NCI-H345 (cell line): ENCODE measurements at regions not wholly inside any gene's neighbourhood (a gene's known extent, or its start where the extent isn't known, plus 50 kb on each side); places are given as distances from the start of the nearest gene placed in this dataset.

Source experiments
- DNase-seq: peaks from one replicate; lab custom pipeline; 2025; lab: John Stamatoyannopoulos, UW

- DNase-seq: no peak
Measured at GRCh38 chr12:34291001-34291400, 268.7 kb downstream of the ALG10 start.

GRCh38 chr12:34291426-34291901 lies 269.2 kb downstream of the ALG10 start:
- no peak for DNase-seq

- no peak for DNase-seq
Measured at GRCh38 chr12:34292736-34293625, 270.7 kb downstream of the ALG10 start.

- no peak for DNase-seq
Measured at GRCh38 chr12:34294137-34294536, 271.8 kb downstream of the ALG10 start.

GRCh38 chr12:34294671-34295365 lies 272.5 kb downstream of the ALG10 start:
- no peak for DNase-seq

GRCh38 chr12:34295366-34296142 lies 273.3 kb downstream of the ALG10 start:
- no peak for DNase-seq

GRCh38 chr12:34296143-34297041 lies 274.1 kb downstream of the ALG10 start:
- DNase-seq: no peak

GRCh38 chr12:34297126-34297789 lies 275.0 kb downstream of the ALG10 start:
- no peak for DNase-seq

GRCh38 chr12:34297790-34298164 lies 275.5 kb downstream of the ALG10 start:
- DNase-seq: no peak

GRCh38 chr12:34298176-34298970 lies 276.1 kb downstream of the ALG10 start:
- DNase-seq: no peak

- no peak for DNase-seq
Measured at GRCh38 chr12:34298971-34299801, 276.9 kb downstream of the ALG10 start.

GRCh38 chr12:34299802-34300193 lies 277.5 kb downstream of the ALG10 start:
- DNase-seq: no peak

GRCh38 chr12:34300376-34301250 lies 278.3 kb downstream of the ALG10 start:
- no peak for DNase-seq

- no peak for DNase-seq
Measured at GRCh38 chr12:34301251-34302130, 279.2 kb downstream of the ALG10 start.

GRCh38 chr12:34302131-34302885 lies 280.0 kb downstream of the ALG10 start:
- no peak for DNase-seq
